Breast epithelium (tissue), 4 donors: ENCODE measurements at regions not wholly inside any gene's neighbourhood (a gene's known extent, or its start where the extent isn't known, plus 50 kb on each side); places are given as distances from the start of the nearest gene placed in this dataset.

ENCODE experiments used
- DNase-seq, 2 donors: peaks; one replicate each; pipeline ENCODE4 v3.0.0-alpha.2; 2019; ENCODE audit warnings: low spot score in 2 of 2
- H3K27ac ChIP-seq, 2 donors: fragments of 200-600 bp; sonication (generic) in 1 of 2; one replicate each; pipeline ENCODE4 v1.5.1; 2016 to 2019; ENCODE audit warnings: mild to moderate bottlenecking in 1 of 2
- H3K27me3 ChIP-seq, 2 donors: fragments of 200-600 bp; sonication (generic) in 1 of 2; one replicate each; pipeline versions ENCODE4 v1.5.1 to v1.6.0; 2017 to 2019; ENCODE audit warnings: control low read depth in 1 of 2, mild to moderate bottlenecking in 1 of 2
- H3K36me3 ChIP-seq: fragments of 200-600 bp; one replicate; pipeline ENCODE4 v1.5.1; 2019
- H3K4me1 ChIP-seq, 2 donors: fragments of 200-600 bp; sonication (generic); one replicate each; pipeline ENCODE4 v1.5.1; 2016 to 2019; ENCODE audit warnings: control low read depth in 1 of 2
- H3K4me3 ChIP-seq, 3 donors: fragments of 200-600 bp; sonication (generic); 1 replicate in 2 of 3; 2 replicates in 1 of 3; pipeline ENCODE4 v1.5.1; 2016 to 2019; ENCODE audit warnings: mild to moderate bottlenecking in 3 of 3, moderate library complexity in 2 of 3
- H3K9me3 ChIP-seq, 2 donors: fragments of 200-600 bp; sonication (generic) in 1 of 2; one replicate each; pipeline ENCODE4 v1.5.1; 2016 to 2019; ENCODE audit warnings: control low read depth in 1 of 2
- POLR2A ChIP-seq: fragments of 450-650 bp; IDR thresholded peaks from one replicate; pipeline ENCODE4 v1.6.1; 2016; ENCODE audit warnings: antibody characterized with exemption, mild to moderate bottlenecking, moderate library complexity
- POLR2AphosphoS5 ChIP-seq, 3 donors: sonication (generic); formaldehyde crosslinking; IDR thresholded peaks; one replicate each; pipeline ENCODE4 v1.6.1; 2017; ENCODE audit warnings: antibody characterized with exemption in 3 of 3
- intact Hi-C: fragments of 100-400 bp; cut with DNase I; formaldehyde crosslinking; loops from one replicate; pipeline ENCODE4 v1.15.1; 2023; ENCODE audit warnings: low total_unique reads
- TF ChIP-seq, protein P1 (sequence below), 3 donors: fragments of 450-650 bp; IDR thresholded peaks; one replicate each; pipeline ENCODE4 v1.5.1; 2016 to 2017; ENCODE audit warnings: antibody characterized with exemption in 3 of 3, mild to moderate bottlenecking in 3 of 3, moderate library complexity in 3 of 3

DNA sequence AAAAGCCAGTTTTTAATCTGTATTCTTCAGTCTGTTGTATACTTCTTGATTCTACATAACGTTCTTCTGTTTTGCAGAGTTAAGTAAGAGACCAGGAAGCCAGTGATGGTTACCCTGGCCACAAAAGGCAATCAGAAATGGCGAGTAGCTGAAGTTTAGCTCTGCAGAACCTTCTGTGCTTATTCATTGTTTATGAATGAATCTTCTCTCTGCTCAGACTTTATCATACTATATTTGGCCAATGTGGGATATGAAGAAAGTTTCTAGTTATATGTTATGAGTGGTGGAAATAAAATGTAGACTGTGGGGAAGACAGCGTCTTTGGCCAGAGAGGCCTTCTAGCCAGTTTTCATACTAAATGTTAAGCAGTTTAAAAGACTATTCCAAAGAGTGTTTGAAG lies 249.9 kb upstream of the RGS6 start:
- H3K9me3 ChIP-seq, result no peaks in the 10 kb centered on the region
- intact Hi-C loops, result no loop called here
- TF ChIP-seq, protein P1, sequence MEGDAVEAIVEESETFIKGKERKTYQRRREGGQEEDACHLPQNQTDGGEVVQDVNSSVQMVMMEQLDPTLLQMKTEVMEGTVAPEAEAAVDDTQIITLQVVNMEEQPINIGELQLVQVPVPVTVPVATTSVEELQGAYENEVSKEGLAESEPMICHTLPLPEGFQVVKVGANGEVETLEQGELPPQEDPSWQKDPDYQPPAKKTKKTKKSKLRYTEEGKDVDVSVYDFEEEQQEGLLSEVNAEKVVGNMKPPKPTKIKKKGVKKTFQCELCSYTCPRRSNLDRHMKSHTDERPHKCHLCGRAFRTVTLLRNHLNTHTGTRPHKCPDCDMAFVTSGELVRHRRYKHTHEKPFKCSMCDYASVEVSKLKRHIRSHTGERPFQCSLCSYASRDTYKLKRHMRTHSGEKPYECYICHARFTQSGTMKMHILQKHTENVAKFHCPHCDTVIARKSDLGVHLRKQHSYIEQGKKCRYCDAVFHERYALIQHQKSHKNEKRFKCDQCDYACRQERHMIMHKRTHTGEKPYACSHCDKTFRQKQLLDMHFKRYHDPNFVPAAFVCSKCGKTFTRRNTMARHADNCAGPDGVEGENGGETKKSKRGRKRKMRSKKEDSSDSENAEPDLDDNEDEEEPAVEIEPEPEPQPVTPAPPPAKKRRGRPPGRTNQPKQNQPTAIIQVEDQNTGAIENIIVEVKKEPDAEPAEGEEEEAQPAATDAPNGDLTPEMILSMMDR (IDR thresholded peaks at IDR 0.05), result no peak
- no peak for TF ChIP-seq POLR2AphosphoS5 (IDR thresholded peaks at IDR 0.05)
- no peak overlapping the region for H3K27ac ChIP-seq
- no peaks in the 10 kb centered on the region for H3K27me3 ChIP-seq
- no peaks in the 10 kb centered on the region for H3K36me3 ChIP-seq
- no peaks in the 10 kb centered on the region for H3K4me1 ChIP-seq
- no peak overlapping the region for H3K4me3 ChIP-seq
- no peak for DNase-seq

DNA sequence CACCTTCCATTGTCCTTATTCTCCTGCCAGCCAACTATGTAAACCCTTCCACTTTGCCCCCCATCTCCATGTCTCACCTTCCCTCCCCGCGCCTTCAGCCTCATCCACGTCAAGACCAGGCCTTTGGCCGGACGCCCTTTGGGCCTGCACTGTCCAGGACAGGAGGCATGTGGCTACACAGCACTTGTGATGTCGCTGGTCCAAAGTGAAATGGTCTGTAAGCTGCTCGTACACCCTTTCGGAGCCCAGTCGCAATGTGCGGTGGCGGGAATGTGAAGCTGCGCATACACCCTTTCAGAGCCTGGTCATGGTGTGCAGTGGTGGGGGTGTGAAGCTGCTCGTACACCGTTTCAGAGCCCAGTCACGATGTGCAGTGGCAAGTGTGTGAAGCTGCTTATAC lies 247.9 kb upstream of the RGS6 start:
- TF ChIP-seq POLR2AphosphoS5 (IDR thresholded peaks at IDR 0.05) (no peak), POLR2A (no peak)
- TF ChIP-seq, protein P1 (IDR thresholded peaks at IDR 0.05), result no peak
- H3K36me3 ChIP-seq, result no peaks in the 10 kb centered on the region
- H3K4me1 ChIP-seq, result no peaks in the 10 kb centered on the region
- intact Hi-C loops, result no loop called here
- no peak for DNase-seq
- H3K9me3 ChIP-seq, result no peaks in the 10 kb centered on the region
- no peak overlapping the region for H3K4me3 ChIP-seq
- H3K27me3 ChIP-seq, result no peaks in the 10 kb centered on the region
- no peak overlapping the region for H3K27ac ChIP-seq

DNA sequence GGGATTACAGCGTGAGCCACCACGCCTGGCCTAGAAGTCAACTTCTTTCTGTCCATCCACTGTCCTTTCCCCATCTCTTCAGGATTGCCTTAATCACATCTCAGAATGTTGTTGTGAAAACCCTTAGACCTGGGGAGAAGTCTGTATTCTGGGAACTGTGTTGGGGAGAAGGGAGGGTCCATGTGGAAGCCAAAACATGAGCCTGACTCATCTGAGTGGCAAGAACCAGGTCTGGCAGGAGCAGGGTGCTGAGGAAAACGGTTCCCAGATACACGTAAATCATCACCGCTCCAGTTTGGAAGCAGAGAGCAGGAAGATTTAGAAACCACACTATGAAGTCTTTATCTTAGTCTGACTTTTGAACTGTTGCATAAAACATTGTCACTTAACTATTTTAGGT lies 245.6 kb upstream of the RGS6 start:
- peak overlapping the region in 1 of 2 donors; percentile 21 for H3K27ac ChIP-seq
- no peak overlapping the region for H3K4me3 ChIP-seq
- H3K4me1 ChIP-seq, result no peaks in the 10 kb centered on the region
- DNase-seq, result no peak
- H3K36me3 ChIP-seq, result no peaks in the 10 kb centered on the region
- TF ChIP-seq POLR2AphosphoS5 (IDR thresholded peaks at IDR 0.05) (peak in 1 of 3 donors; percentile 47), POLR2A (no peak)
- intact Hi-C loops, result no loop called here
- H3K27me3 ChIP-seq, result no peaks in the 10 kb centered on the region
- no peaks in the 10 kb centered on the region for H3K9me3 ChIP-seq

DNA sequence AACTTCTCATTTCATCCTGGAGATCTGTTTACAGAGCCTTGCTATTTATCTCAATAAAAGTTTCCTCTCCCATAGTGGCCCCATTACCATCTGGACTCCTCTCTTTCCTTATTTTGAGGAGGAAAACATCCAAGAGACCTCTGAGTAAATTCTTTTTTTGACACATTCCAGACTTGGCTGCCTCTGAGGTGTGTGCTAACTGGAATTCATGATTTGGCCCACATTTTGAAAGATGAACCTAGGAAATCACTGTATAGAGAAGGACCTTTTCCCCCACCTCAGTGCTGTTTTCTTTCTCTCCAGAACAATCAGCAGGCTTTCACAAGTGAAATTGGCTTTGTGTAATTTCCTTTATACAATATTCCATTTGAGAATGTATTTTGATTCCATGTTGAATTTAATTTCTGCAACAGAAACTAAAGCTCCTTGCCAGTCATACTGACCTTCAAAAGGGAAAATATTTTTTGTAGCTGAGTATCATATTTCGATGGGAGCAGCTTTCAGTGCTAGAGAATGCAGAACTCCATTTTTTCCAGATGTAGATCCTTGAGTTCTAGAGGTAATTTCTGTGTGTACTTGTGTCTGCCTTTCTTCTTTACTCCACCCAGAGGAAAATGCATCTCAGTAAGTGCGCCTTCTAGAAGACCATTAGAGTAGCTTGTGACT lies 244.9 kb upstream of the RGS6 start:
- Histone ChIP-seq H3K9me3 (no peaks in the 10 kb centered on the region), H3K36me3 (no peaks in the 10 kb centered on the region), H3K27ac (peak overlapping the region in 1 of 2 donors; percentile 21), H3K4me3 (no peak overlapping the region), H3K4me1 (no peaks in the 10 kb centered on the region), H3K27me3 (no peaks in the 10 kb centered on the region)
- no peak for TF ChIP-seq POLR2A
- TF ChIP-seq, protein P1 (IDR thresholded peaks at IDR 0.05), result no peak
- no peak for TF ChIP-seq POLR2AphosphoS5 (IDR thresholded peaks at IDR 0.05)
- intact Hi-C loops, result no loop called here
- no peak for DNase-seq

DNA sequence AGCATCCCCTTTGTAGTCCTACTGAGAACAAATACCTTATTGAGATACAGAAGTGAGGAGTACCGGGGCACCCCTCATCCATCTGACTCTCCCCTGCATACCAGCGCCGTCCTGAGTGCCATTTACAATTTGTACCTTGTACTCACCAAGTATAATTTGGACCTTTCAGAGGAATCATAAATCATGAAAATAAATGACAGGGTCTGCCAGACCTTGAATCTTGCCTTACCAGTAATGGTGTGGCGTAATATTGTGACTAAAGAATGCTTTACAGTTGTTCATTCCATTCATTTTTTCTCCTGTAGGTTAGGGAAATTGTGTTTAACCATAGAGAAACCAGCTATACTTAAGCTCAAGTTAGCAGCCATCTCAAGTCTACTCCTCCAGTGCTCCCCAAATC lies 243.7 kb upstream of the RGS6 start:
- Histone ChIP-seq H3K4me1 (no peaks in the 10 kb centered on the region), H3K27me3 (no peaks in the 10 kb centered on the region), H3K4me3 (no peak overlapping the region), H3K36me3 (no peaks in the 10 kb centered on the region), H3K9me3 (no peaks in the 10 kb centered on the region), H3K27ac (no peak overlapping the region)
- TF ChIP-seq, protein P1 (IDR thresholded peaks at IDR 0.05), result no peak
- TF ChIP-seq POLR2A (no peak), POLR2AphosphoS5 (IDR thresholded peaks at IDR 0.05) (no peak)
- DNase-seq, result no peak
- intact Hi-C loops, result no loop called here
